Neuron (in vitro differentiated cells): ENCODE measurements at regions not wholly inside any gene's neighbourhood (a gene's known extent, or its start where the extent isn't known, plus 50 kb on each side); places are given as distances from the start of the nearest gene placed in this dataset.

Experiments
- H2AFZ ChIP-seq: one replicate; pipeline ENCODE4 v1.6.1; 2013; ENCODE audit warnings: low read depth, mild to moderate bottlenecking, inconsistent platforms, low read length, moderate library complexity
- H3K27me3 ChIP-seq: one replicate; pipeline ENCODE4 v1.6.1; 2013; ENCODE audit warnings: low read length; ENCODE audit not compliant: insufficient read depth
- H3K36me3 ChIP-seq: one replicate; pipeline ENCODE4 v1.6.1; 2013; ENCODE audit warnings: low read length; ENCODE audit not compliant: insufficient read depth
- H3K4me1 ChIP-seq: one replicate; pipeline ENCODE4 v1.6.1; 2013; ENCODE audit warnings: low read length; ENCODE audit not compliant: insufficient read depth
- H3K4me3 ChIP-seq: 2 replicates; pipeline ENCODE4 v1.5.1; 2013; ENCODE audit warnings: mild to moderate bottlenecking, low read length, moderate library complexity
- H3K9me3 ChIP-seq: one replicate; pipeline ENCODE4 v1.6.1; 2013; ENCODE audit warnings: low read length

DNA sequence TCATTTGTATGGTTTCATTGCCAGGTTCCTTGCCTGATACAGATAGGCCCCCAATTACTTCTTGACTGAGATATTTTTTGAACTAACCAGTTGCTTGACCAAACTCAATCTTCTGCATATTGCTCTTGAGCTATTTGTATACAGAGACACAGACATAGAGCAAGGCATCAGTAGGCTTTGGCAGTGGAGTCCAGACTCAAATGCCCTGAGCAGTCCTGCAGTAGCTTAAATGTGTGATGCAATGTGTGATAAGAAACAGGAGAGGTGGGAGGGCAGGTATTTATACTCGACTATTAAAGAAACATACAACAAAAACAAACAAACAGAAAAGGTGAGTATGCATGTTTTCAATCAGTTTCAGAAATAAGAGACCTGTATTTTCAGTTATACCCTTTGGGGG, 197.9 kb upstream of the DAB1 start:
- H3K36me3 ChIP-seq, result no peaks in the 10 kb centered on the region
- no peaks in the 10 kb centered on the region for H3K4me1 ChIP-seq
- H3K9me3 ChIP-seq, result no peaks in the 10 kb centered on the region
- H2AFZ ChIP-seq, result no peak overlapping the region
- H3K4me3 ChIP-seq, result no peak overlapping the region
- H3K27me3 ChIP-seq, result no peaks in the 10 kb centered on the region

DNA sequence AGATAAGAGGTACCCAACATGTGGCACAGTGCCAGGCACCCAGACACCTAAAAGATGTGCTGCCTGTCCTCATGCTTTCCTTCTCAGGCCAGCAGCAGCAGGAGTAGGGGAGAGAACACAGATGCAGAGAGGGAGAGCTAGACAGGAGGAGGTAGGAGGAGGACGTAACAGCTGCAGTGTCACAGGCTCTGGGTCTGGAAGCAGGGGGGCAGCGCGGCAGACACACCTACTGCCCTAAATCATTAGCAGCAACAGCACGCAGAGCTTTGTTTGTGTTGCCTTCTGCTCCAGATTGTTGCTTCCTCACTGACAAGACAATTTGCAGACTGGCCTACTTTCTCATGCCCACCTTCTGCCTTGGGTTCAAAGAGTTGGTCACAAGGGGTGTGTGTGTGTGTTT, 196.7 kb upstream of the DAB1 start:
- Histone ChIP-seq H3K4me1 (no peaks in the 10 kb centered on the region), H2AFZ (no peak overlapping the region), H3K36me3 (no peaks in the 10 kb centered on the region), H3K27me3 (no peaks in the 10 kb centered on the region), H3K4me3 (no peak overlapping the region), H3K9me3 (no peaks in the 10 kb centered on the region)

GRCh38 chr1:57616921-57617320, 193.1 kb upstream of the DAB1 start:
- Histone ChIP-seq H3K4me3 (no peak overlapping the region), H3K4me1 (no peaks in the 10 kb centered on the region), H3K27me3 (no peaks in the 10 kb centered on the region), H3K9me3 (no peaks in the 10 kb centered on the region), H3K36me3 (no peaks in the 10 kb centered on the region), H2AFZ (no peak overlapping the region)

- Histone ChIP-seq H2AFZ (no peak overlapping the region), H3K27me3 (no peaks in the 10 kb centered on the region), H3K4me1 (no peaks in the 10 kb centered on the region), H3K9me3 (no peaks in the 10 kb centered on the region), H3K4me3 (no peak overlapping the region), H3K36me3 (no peaks in the 10 kb centered on the region)
These were observed 192.1 kb upstream of the DAB1 start for GRCh38 chr1:57615956-57616355.

DNA sequence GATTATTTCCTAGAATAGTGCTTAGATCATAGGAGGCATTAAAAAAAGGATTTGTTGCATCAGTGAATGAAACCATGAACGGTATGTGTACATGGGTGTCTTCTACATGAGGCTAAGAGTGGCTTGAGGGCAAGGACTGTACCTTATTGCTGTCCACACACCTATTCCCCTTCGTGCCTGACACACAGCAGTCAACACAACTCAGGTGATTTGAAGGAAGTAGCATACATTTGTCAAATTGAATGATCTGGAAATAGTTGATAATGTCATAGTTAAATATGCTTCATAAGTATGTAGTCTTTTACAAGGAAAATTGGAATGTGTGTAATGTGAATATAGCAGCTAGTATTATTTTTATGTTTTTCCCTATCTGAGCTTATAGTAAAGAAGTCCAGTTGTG, 189.0 kb upstream of the DAB1 start:
- H3K36me3 ChIP-seq, result no peaks in the 10 kb centered on the region
- no peak overlapping the region for H3K4me3 ChIP-seq
- no peaks in the 10 kb centered on the region for H3K9me3 ChIP-seq
- no peak overlapping the region for H2AFZ ChIP-seq
- H3K4me1 ChIP-seq, result no peaks in the 10 kb centered on the region
- H3K27me3 ChIP-seq, result no peaks in the 10 kb centered on the region

DNA sequence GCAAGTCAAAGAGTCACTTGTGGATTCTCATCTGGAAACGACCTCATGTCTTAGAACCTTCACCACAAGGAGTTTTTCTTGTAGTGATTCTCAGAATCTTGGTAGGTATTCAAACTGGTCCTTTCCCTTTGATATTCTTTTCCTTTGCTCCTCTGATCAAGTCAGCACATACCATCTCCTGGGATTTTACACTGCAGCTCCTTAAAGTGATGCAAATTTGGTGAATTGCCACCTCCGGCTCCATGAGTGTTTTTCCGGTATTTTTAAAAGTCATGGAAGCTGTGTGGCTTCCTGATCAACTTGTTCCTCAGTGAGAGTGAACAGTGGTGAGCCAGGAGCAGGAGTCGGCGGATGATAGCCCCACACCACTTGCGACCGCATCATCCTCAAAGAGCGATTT, 182.1 kb upstream of the DAB1 start:
- H3K4me1 ChIP-seq, result peaks cover 6% of the 10 kb centered on the region
- no peak overlapping the region for H2AFZ ChIP-seq
- no peak overlapping the region for H3K4me3 ChIP-seq
- H3K9me3 ChIP-seq, result no peaks in the 10 kb centered on the region
- H3K36me3 ChIP-seq, result no peaks in the 10 kb centered on the region
- no peaks in the 10 kb centered on the region for H3K27me3 ChIP-seq

DNA sequence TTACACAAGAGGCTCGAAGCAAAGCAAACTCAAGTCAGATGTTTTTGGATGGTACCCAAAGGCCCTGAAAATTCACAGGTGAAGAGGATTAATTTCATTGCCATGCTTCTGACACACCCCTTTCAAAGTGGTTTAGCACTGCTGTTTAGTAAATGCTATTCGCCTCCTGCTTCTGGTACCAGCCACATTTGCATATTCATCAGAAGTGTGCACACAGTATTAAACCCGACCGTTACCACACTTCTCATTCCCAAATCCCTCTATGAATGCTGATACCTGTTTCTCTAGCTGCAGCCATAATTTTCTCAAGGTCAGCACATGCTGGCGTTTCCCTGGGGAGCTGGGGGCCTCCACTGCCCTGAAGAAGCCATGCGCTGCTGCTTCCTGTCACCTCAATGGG, 179.8 kb upstream of the DAB1 start:
- Histone ChIP-seq H2AFZ (no peak overlapping the region), H3K36me3 (no peaks in the 10 kb centered on the region)

DNA sequence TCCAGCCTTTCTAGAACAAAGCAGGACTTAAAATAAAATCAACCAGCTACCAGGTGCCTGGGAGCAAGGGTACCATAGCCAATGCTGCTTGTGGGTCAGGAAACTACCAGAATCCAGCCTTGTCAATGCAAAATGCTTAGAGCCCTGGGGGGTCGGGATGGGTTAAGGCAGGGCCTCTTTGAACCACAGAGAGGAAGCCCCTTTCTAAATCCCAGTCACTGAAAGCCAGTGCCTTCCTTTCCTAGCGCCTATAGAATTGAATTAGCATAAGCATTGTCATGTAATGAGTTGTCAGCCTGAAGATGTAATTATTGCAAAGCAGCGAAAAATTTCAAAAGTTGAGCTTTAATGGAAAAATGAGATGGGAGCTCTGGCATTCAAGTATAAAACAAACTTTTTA, 176.6 kb upstream of the DAB1 start:
- no peak overlapping the region for H3K4me3 ChIP-seq
- peaks cover 41% of the 10 kb centered on the region for H3K4me1 ChIP-seq
- no peaks in the 10 kb centered on the region for H3K9me3 ChIP-seq
- no peak overlapping the region for H2AFZ ChIP-seq
- no peaks in the 10 kb centered on the region for H3K27me3 ChIP-seq
- H3K36me3 ChIP-seq, result no peaks in the 10 kb centered on the region

More for the DNA sequence above, 179.8 kb upstream of the DAB1 start:
- Histone ChIP-seq H3K27me3 (no peaks in the 10 kb centered on the region), H3K4me3 (no peak overlapping the region), H3K9me3 (no peaks in the 10 kb centered on the region), H3K4me1 (peaks cover 28% of the 10 kb centered on the region)

GRCh38 chr1:57599236-57599994, 175.6 kb upstream of the DAB1 start:
- Histone ChIP-seq H3K27me3 (no peaks in the 10 kb centered on the region), H3K36me3 (no peaks in the 10 kb centered on the region), H2AFZ (no peak overlapping the region), H3K4me1 (peaks cover 41% of the 10 kb centered on the region), H3K4me3 (no peak overlapping the region), H3K9me3 (no peaks in the 10 kb centered on the region)

DNA sequence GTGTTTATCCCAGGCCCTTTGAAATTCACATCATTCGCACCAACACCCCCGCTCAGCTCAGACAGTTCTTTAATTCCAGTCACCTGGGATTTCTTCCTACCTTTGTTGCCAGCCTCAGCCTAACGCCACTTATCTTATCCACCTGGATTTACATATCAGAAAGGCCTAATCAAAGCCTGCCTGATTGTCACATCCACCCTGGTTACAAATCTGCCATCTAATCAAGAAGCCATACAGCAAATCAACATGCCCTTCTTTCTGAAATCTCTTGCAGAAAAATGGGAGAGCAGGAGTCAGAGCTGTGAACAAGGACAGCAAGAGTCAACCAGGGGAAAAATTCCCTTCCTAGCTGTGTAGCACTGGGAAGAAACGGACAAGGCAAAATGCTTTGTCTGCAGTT, 173.2 kb upstream of the DAB1 start:
- peaks cover 34% of the 10 kb centered on the region for H3K4me1 ChIP-seq
- no peaks in the 10 kb centered on the region for H3K36me3 ChIP-seq
- no peaks in the 10 kb centered on the region for H3K9me3 ChIP-seq
- no peak overlapping the region for H2AFZ ChIP-seq
- no peaks in the 10 kb centered on the region for H3K27me3 ChIP-seq
- no peak overlapping the region for H3K4me3 ChIP-seq

DNA sequence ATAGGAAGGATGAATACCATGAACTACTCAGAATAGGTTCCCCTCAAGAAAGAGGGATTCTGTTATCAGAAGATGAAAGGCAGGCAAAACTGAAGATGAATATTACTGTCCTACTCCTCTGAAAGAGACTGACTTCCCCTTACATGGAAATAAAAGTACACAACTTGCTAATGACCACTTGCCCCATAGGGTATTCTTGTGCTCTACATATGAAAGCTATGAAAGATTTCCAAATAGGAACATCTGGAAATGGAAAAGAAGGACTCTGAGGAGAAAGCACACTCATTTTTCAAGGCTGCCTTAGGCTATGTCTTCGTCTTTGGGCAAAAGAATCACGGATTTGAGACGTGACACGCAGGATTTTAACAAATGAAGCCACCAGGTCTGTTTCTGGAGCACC, 170.1 kb upstream of the DAB1 start:
- no peaks in the 10 kb centered on the region for H3K36me3 ChIP-seq
- peaks cover 16% of the 10 kb centered on the region for H3K4me1 ChIP-seq
- no peak overlapping the region for H2AFZ ChIP-seq
- no peaks in the 10 kb centered on the region for H3K27me3 ChIP-seq
- no peak overlapping the region for H3K4me3 ChIP-seq
- no peaks in the 10 kb centered on the region for H3K9me3 ChIP-seq

GRCh38 chr1:57591842-57592241, 168.0 kb upstream of the DAB1 start:
- no peaks in the 10 kb centered on the region for H3K27me3 ChIP-seq
- H3K36me3 ChIP-seq, result no peaks in the 10 kb centered on the region
- H2AFZ ChIP-seq, result no peak overlapping the region
- H3K4me3 ChIP-seq, result no peak overlapping the region
- H3K4me1 ChIP-seq, result peaks cover 3% of the 10 kb centered on the region
- no peaks in the 10 kb centered on the region for H3K9me3 ChIP-seq

GRCh38 chr1:57590978-57591377, 167.1 kb upstream of the DAB1 start:
- no peaks in the 10 kb centered on the region for H3K27me3 ChIP-seq
- H2AFZ ChIP-seq, result no peak overlapping the region
- no peaks in the 10 kb centered on the region for H3K4me1 ChIP-seq
- H3K36me3 ChIP-seq, result no peaks in the 10 kb centered on the region
- no peak overlapping the region for H3K4me3 ChIP-seq
- H3K9me3 ChIP-seq, result no peaks in the 10 kb centered on the region

DNA sequence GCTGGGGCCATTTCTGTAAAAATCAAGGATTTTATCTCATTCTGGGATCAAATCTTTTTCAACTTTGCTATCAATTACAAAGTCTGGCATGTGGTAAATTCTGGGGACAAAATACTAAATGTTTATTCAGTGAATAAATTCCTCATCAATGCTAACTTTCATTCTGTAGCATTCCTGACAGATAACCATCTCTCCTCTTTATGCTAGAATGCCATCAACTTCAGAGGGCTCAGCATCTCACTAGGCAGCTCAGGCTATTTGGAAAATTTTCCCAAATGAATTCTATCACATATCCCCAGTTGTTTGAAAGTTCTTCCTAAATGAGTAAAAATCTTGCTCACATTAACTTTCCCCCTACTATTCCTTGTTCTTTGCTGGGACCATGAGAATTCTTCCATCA, 163.0 kb upstream of the DAB1 start:
- H3K4me1 ChIP-seq, result no peaks in the 10 kb centered on the region
- H3K36me3 ChIP-seq, result no peaks in the 10 kb centered on the region
- H2AFZ ChIP-seq, result no peak overlapping the region

More for the DNA sequence above, 163.0 kb upstream of the DAB1 start:
- no peaks in the 10 kb centered on the region for H3K27me3 ChIP-seq
- H3K4me3 ChIP-seq, result no peak overlapping the region
- H3K9me3 ChIP-seq, result no peaks in the 10 kb centered on the region
